ENCODE measurements at regions not wholly inside any gene's neighbourhood (a gene's known extent, or its start where the extent isn't known, plus 50 kb on each side); places are given as distances from the start of the nearest gene placed in this dataset.
"Not testable (repeated sequence)": the region's sequence is repeated elsewhere in the genome, so short reads cannot be mapped to it uniquely, and the experiment has no call there.

DNA sequence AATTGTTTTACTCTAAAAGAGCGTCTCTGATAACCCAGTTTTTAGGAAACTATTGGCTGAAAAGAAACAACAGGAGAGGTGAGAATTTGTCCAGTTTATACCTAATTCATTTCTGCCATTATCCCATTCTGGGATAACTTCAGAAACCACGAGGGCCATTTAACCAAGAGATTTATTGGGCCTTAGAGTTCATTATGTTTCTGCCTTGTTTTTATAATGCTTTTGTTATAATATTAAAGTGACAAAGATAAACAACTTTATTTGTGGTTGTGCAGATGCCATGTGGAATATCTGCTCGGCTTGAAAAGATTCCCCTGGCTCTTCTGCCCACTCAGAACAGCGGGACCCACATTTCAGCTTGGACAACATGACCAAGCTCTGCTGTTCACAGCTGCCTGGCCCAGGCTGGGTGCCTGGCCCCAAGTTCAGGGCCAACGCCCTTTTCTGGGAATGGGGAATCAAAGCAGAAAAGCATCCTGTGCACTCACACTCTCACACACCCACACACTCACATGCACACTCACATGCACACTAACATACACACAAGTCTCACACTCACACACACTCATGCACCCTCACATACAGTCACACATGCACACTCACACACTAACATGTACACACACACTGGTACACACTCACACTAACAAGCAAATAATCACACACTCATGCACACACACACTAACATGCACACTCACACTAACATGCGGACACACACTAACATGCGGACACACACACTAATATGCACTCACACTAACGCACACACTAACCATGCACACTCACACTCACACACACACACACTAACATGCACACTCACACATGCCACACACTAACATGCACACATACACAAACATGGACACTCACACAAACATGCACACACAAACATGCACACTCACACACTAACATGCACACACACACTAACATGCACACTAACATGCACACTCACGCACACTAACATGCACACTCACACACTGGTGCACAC is 86.7 kb upstream of the NEDD9 start:
- H3K27ac ChIP-seq (ENCODE audit: low read depth, low read length) = no peak overlapping the region
- no peaks in the 10 kb centered on the region for H3K9me3 ChIP-seq (ENCODE audit: insufficient read depth, low read depth, low read length)
- 0 out of 2 replicates have a peak, but pooled peaks cover 8% of the 10 kb centered on the region for H3K4me1 ChIP-seq (ENCODE audit: insufficient read depth, low read length)
- WGBS = 88% methylated on average over 8 of the region's 9 CpGs
- no peaks in the 10 kb centered on the region for H3K36me3 ChIP-seq (ENCODE audit: insufficient read depth, low read length)
- no peak overlapping the region for H3K9ac ChIP-seq (ENCODE audit: low read depth, low read length)
- no peak overlapping the region for H3K4me3 ChIP-seq (ENCODE audit: low read length)
- no peaks in the 10 kb centered on the region for H3K27me3 ChIP-seq (ENCODE audit: insufficient read depth, low read length)

DNA sequence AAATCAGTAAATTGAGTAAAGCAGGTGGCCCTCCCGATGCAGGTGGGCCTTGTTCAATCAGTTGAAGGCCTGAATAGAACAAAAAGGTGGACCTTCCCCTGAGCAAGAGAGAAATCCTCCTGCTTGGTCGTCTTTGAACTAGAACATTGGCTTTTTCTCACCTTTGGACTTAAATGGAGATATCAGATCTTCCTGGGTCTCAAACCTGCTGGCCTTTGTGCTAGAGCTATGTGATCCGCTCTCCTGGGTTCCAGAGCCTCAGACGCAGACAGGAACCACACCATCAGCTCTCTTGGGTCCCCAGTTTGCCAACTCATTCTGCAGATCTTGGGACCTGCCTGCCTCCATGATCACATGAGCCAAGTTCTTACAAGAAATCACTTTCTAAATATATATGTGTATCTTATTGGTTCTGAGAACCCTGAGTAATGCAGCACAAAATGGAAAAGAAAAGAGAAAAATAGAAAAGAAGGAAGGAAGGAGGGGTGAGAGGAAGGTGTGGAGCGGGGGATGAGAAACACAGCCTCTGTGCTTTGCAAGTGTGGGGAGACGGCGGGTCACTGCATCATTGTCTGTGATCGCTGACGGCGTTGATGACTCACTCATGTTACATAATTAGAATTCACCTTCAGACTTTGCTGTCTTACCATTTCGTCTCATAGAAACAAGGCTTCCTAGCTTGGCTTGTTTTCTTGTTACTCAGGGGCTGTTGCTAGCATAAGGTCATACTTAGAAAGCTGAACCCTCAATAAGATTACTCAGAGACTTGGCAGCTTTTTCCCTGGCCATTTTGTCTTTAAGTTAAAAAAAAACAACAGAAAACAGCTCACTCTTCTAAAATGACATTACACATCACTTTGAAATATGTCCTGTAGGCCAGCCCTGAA is 85.7 kb upstream of the NEDD9 start:
- Histone ChIP-seq H3K36me3 (ENCODE audit: insufficient read depth, low read length) (no peaks in the 10 kb centered on the region), H3K27me3 (ENCODE audit: insufficient read depth, low read length) (no peaks in the 10 kb centered on the region), H3K9me3 (ENCODE audit: insufficient read depth, low read depth, low read length) (no peaks in the 10 kb centered on the region), H3K4me1 (ENCODE audit: insufficient read depth, low read length) (0 out of 2 replicates have a peak, but pooled peaks cover 8% of the 10 kb centered on the region), H3K9ac (ENCODE audit: low read depth, low read length) (no peak overlapping the region), H3K4me3 (ENCODE audit: low read length) (no peak overlapping the region), H3K27ac (ENCODE audit: low read depth, low read length) (no peak overlapping the region)
- 73% methylated on average over 11 of the region's 11 CpGs for WGBS

DNA sequence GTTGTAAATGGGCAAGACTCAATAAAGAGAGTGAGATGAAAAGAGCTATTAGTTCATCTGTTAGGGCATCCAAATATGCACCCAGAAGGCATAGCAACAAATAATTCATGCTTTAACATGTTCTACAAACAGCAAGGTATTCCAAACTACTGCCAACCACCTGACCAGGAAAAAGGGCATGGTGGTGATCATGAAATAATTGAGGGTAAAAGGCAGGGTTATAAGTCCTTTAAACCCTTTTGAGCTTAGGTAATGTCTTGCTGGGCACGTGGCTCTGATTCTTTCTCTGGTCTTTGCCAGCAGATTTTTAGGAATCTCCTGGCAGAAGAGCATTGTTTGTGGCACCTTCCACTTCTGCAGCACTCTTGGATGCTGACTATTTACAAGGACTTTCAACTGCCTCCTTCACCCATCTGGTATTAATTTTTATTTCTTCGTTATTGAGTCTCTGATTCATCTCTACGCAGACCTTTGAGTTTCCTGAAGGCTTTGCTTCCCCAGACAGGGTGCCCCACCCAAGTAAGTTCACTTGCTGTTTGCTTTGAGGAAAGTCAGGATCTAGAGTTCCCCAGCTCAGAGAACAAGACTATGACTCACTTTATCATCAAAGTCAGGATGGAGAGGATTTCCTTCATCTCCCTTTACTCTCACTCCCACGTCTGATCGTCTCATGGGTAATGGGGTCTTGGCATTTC is 83.4 kb upstream of the NEDD9 start:
- H3K4me1 ChIP-seq (ENCODE audit: insufficient read depth, low read length) = 0 out of 2 replicates have a peak, but pooled peaks cover 8% of the 10 kb centered on the region
- no peak overlapping the region for H3K27ac ChIP-seq (ENCODE audit: low read depth, low read length)
- no peaks in the 10 kb centered on the region for H3K36me3 ChIP-seq (ENCODE audit: insufficient read depth, low read length)
- WGBS = 85% methylated on average over 5 of the region's 5 CpGs
- no peaks in the 10 kb centered on the region for H3K27me3 ChIP-seq (ENCODE audit: insufficient read depth, low read length)
- no peak overlapping the region for H3K4me3 ChIP-seq (ENCODE audit: low read length)
- H3K9me3 ChIP-seq (ENCODE audit: insufficient read depth, low read depth, low read length) = no peaks in the 10 kb centered on the region
- no peak overlapping the region for H3K9ac ChIP-seq (ENCODE audit: low read depth, low read length)

DNA sequence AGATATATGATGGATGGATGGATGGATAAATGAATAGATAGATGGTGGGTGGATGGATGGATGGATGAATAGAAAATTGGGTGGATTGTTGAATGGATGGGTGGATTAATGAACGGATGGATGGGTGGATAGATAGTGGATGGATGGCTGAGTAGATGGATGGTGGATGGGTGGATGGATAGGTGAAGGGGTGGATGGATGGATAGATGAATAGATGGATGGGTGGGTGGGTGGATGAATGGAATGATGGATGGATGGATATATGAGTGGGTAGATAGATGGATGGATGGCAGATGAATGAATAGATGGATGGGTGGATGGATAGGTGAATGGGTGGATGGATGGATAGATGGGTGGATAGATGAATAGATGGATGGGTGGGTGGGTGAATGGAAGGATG is 80.7 kb upstream of the NEDD9 start:
- WGBS = 91% methylated on average over 1 of the region's 1 CpG
- Histone ChIP-seq H3K27ac (ENCODE audit: low read depth, low read length) (no peak overlapping the region), H3K4me1 (ENCODE audit: insufficient read depth, low read length) (0 out of 2 replicates have a peak, but pooled peaks cover 5% of the 10 kb centered on the region), H3K9me3 (ENCODE audit: insufficient read depth, low read depth, low read length) (no peaks in the 10 kb centered on the region), H3K4me3 (ENCODE audit: low read length) (no peak overlapping the region), H3K36me3 (ENCODE audit: insufficient read depth, low read length) (no peaks in the 10 kb centered on the region), H3K27me3 (ENCODE audit: insufficient read depth, low read length) (no peaks in the 10 kb centered on the region), H3K9ac (ENCODE audit: low read depth, low read length) (no peak overlapping the region)

DNA sequence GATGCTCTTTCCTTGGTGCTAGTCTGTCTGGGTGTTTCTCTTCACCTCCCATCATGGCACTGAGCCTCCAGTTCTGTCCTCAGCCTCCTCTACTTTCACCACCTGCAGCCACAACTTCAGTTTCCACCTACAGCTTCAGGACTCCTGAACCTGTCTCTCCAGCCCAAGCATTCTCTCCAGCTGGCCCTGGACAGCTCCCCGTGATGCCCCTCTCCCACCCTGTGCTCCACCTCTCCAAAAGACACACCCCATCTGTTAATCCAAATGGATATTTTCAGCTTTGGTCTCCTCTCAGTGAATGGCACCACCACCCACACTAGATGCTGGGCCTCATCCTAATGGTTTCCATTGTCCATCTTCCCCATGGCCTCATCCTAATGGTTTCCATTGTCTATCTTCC is 79.5 kb upstream of the NEDD9 start:
- H3K9me3 ChIP-seq (ENCODE audit: insufficient read depth, low read depth, low read length) = no peaks in the 10 kb centered on the region
- no peak overlapping the region for H3K27ac ChIP-seq (ENCODE audit: low read depth, low read length)
- no peaks in the 10 kb centered on the region for H3K36me3 ChIP-seq (ENCODE audit: insufficient read depth, low read length)
- H3K27me3 ChIP-seq (ENCODE audit: insufficient read depth, low read length) = no peaks in the 10 kb centered on the region
- no peak overlapping the region for H3K9ac ChIP-seq (ENCODE audit: low read depth, low read length)
- WGBS = 92% methylated on average over 1 of the region's 1 CpG
- H3K4me3 ChIP-seq (ENCODE audit: low read length) = no peak overlapping the region
- H3K4me1 ChIP-seq (ENCODE audit: insufficient read depth, low read length) = 0 out of 2 replicates have a peak, but pooled peaks cover 3% of the 10 kb centered on the region

DNA sequence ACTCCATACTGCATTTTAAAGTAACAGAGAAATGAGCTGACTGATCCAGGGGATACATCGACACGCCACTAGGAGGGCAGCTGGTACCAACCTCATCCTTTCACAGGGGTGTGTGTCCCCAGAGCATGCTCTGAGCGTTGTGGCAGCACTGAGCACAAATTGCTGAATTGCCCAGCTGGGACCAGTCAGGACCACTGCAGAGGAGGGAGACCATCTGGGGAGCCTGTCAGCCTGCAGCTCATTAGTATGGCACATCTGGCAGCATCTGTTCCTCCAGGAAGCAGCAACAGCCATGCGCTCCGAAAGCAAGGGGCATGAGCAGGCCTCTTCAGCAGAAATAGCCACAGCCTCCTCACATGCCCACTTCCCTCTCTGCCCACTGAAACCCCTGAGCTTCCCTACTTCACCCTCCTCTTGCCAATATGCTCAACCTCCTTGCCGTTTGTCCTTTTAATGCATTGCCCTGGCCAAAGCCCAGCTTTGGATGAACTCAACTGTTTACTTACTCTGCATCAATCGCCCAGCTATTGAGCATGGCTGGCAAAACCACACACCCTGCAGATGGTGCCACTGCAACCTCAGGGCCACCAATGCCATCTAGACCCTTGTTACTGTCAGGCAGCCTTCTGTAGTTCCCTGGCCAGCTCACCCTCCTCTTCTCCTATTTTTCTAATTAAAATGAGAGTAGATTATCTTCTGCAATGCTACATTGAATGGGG is 77.6 kb upstream of the NEDD9 start:
- Histone ChIP-seq H3K4me1 (ENCODE audit: insufficient read depth, low read length) (no peaks in the 10 kb centered on the region), H3K27ac (ENCODE audit: low read depth, low read length) (no peak overlapping the region), H3K27me3 (ENCODE audit: insufficient read depth, low read length) (no peaks in the 10 kb centered on the region), H3K9me3 (ENCODE audit: insufficient read depth, low read depth, low read length) (no peaks in the 10 kb centered on the region), H3K4me3 (ENCODE audit: low read length) (no peak overlapping the region), H3K36me3 (ENCODE audit: insufficient read depth, low read length) (no peaks in the 10 kb centered on the region), H3K9ac (ENCODE audit: low read depth, low read length) (no peak overlapping the region)
- WGBS = 91% methylated on average over 7 of the region's 7 CpGs

DNA sequence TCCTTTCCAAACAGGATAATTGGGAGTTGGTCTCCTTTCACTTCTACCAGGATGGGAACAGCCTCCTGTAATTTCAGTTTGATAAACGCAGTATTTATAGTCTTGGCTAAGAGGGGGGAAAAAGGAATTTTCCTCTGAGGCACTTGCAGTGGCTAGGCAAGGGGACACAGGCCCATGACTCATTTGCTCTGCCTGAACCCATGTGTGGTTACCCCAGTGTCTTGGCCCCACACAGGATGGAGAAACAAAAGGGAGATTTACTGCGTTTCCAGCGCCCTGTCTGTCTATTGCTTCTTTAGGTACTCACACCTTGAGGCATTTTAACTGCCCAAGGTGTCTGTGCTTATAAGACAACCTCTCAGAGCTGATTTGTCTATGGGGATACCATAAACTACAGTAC is 74.8 kb upstream of the NEDD9 start:
- H3K36me3 ChIP-seq (ENCODE audit: insufficient read depth, low read length) = no peaks in the 10 kb centered on the region
- no peaks in the 10 kb centered on the region for H3K4me1 ChIP-seq (ENCODE audit: insufficient read depth, low read length)
- H3K9ac ChIP-seq (ENCODE audit: low read depth, low read length) = no peak overlapping the region
- H3K27ac ChIP-seq (ENCODE audit: low read depth, low read length) = no peak overlapping the region
- no peak overlapping the region for H3K4me3 ChIP-seq (ENCODE audit: low read length)
- no peaks in the 10 kb centered on the region for H3K9me3 ChIP-seq (ENCODE audit: insufficient read depth, low read depth, low read length)
- WGBS = 96% methylated on average over 3 of the region's 3 CpGs
- H3K27me3 ChIP-seq (ENCODE audit: insufficient read depth, low read length) = no peaks in the 10 kb centered on the region

DNA sequence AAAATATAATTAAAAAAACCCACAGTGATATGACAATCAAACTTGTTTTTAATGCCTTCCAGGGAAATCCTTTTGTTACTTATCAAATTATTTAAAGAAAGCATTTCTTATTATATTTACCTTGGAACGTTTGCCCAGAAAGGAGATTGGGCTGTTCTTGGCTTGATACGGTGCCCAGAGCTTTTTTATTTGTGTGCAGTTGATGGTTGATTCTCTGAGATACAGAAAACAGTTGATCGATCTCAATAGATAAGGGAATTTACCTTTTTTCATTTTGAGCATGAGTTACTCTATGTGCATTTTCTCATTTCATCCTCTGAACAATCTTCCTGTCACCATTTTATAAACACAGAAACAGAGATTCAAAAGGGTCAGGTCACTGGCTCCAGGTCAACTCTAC is 72.5 kb upstream of the NEDD9 start:
- Histone ChIP-seq H3K9ac (ENCODE audit: low read depth, low read length) (no peak overlapping the region), H3K4me3 (ENCODE audit: low read length) (no peak overlapping the region), H3K27ac (ENCODE audit: low read depth, low read length) (no peak overlapping the region), H3K27me3 (ENCODE audit: insufficient read depth, low read length) (no peaks in the 10 kb centered on the region), H3K36me3 (ENCODE audit: insufficient read depth, low read length) (no peaks in the 10 kb centered on the region), H3K4me1 (ENCODE audit: insufficient read depth, low read length) (no peaks in the 10 kb centered on the region), H3K9me3 (ENCODE audit: insufficient read depth, low read depth, low read length) (no peaks in the 10 kb centered on the region)
- WGBS = 82% methylated on average over 3 of the region's 3 CpGs

DNA sequence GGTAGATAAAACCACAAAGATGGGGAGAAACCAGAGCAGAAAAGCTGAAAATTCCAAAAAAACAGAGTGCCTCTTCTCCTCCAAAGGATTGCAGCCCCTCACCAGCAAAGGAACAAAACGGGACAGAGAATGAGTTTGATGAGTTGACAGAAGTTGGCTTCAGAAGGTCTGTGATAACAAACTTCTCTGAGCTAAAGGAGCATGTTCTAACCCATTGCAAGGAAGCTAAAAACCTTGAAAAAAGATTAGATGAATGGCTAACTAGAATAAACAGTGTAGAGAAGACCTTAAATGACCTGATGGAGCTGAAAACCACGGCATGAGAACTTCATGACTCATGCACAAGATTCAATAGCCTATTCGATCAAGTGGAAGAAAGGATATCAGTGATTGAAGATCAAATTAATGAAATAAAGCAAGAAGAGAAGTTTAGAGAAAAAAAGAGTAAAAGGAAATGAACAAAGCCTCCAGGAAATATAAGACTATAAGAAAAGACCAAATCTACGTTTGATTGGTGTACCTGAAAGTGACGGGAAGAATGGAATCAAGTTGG is 67.5 kb upstream of the NEDD9 start:
- 95% methylated on average over 5 of the region's 5 CpGs for WGBS
- H3K9me3 ChIP-seq (ENCODE audit: insufficient read depth, low read depth, low read length); H3K36me3 ChIP-seq (ENCODE audit: insufficient read depth, low read length); H3K27me3 ChIP-seq (ENCODE audit: insufficient read depth, low read length); H3K27ac ChIP-seq (ENCODE audit: low read depth, low read length); H3K9ac ChIP-seq (ENCODE audit: low read depth, low read length); H3K4me3 ChIP-seq (ENCODE audit: low read length); H3K4me1 ChIP-seq (ENCODE audit: insufficient read depth, low read length): not testable (repeated sequence)

DNA sequence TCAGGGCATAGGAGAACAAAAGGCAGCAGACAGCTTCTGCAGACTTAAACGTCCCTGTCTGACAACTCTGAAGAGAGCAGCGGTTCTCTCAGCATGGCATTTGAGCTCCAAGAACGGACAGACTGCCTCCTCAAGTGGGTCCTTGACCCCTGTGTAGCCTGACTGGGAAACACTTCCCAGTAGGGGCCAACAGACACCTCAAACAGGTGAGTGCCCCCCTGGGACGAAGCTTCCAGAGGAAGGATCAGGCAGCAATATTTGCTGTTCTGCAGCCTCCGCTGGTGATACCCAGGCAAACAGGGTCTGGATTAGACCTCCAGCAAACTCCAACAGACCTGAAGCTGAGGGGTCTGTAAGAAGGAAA is 66.9 kb upstream of the NEDD9 start:
- 72% methylated on average over 5 of the region's 5 CpGs for WGBS
- not testable (repeated sequence) for H3K9ac ChIP-seq (ENCODE audit: low read depth, low read length); H3K27me3 ChIP-seq (ENCODE audit: insufficient read depth, low read length); H3K9me3 ChIP-seq (ENCODE audit: insufficient read depth, low read depth, low read length); H3K36me3 ChIP-seq (ENCODE audit: insufficient read depth, low read length); H3K4me3 ChIP-seq (ENCODE audit: low read length); H3K4me1 ChIP-seq (ENCODE audit: insufficient read depth, low read length)
- peak overlapping the region; percentile 55; the same call in 1 of the 2 replicates for H3K27ac ChIP-seq (ENCODE audit: low read depth, low read length)
